K562 (cell line): ENCODE measurements at regions not wholly inside any gene's neighbourhood (a gene's known extent, or its start where the extent isn't known, plus 50 kb on each side); places are given as distances from the start of the nearest gene placed in this dataset.

Experiments used
- ATAC-seq: fragments of 200-7000 bp; cut with Tn5 transposase; 3 replicates; pipeline ENCODE4 v1.9.1; 2020; ENCODE audit warnings: moderate library complexity
- BruUV-seq: library from RNA; stranded (reverse); fragments of 400-500 nt; replicated peaks from 2 replicates; lab custom pipeline; 2021; lab: Mats Ljungman, UMichigan
- CTCF ChIA-PET: fragments of 300-600 bp; formaldehyde crosslinking; extraction: SDS; loops from one replicate; lab custom pipeline; 2021; ENCODE audit warnings: low intra/inter-chr PET ratio; lab: Yijun Ruan, JAX
- POLR2A ChIA-PET: fragments of 300-600, 350-650 bp; sonication (Branson Sonifier 250); formaldehyde crosslinking; extraction: SDS; loops from one replicate; lab custom pipeline; 2021; ENCODE audit warnings: antibody characterized with exemption, inconsistent platforms; lab: Yijun Ruan, JAX
- DNase-seq, 4 experiments: peaks; one replicate each; pipeline versions ENCODE4 v3.0.0 to v3.0.0-alpha.2; 2011 to 2018; ENCODE audit warnings: low spot score in 3 of 4, mixed read lengths in 3 of 4; ENCODE audit errors: extremely low read depth in 1 of 4
- FAIRE-seq: peaks from 2 replicates; lab custom pipeline; 2011; peaks lifted over from hg19 to GRCh38; lab: Jason Lieb, UNC
- H2AFZ ChIP-seq: 2 replicates; pipeline ENCODE4 v1.6.0; 2011; ENCODE audit warnings: low read depth, low read length, control low read depth, inconsistent platforms
- H3K27ac ChIP-seq: fragments of 200-600 bp; 3 replicates; pipeline ENCODE4 v1.8.0; 2011; ENCODE audit warnings: low read depth, mild to moderate bottlenecking, control low read depth, inconsistent platforms, low read length, moderate library complexity, mixed read lengths; ENCODE audit errors: extremely low read depth
- H3K27me3 ChIP-seq, 2 experiments: fragments of 300-600 bp in 1 of 2; 2 replicates in 1 of 2; 3 replicates in 1 of 2; pipeline versions ENCODE4 v1.6.0 to v1.8.0; 2011; ENCODE audit warnings: inconsistent platforms in 2 of 2, low read length in 2 of 2, mild to moderate bottlenecking in 1 of 2, mixed read lengths in 1 of 2, moderate library complexity in 1 of 2; ENCODE audit not compliant: control insufficient read depth in 2 of 2, insufficient read depth in 2 of 2
- H3K36me3 ChIP-seq: fragments of 300-600 bp; 3 replicates; pipeline ENCODE4 v1.8.0; 2011; ENCODE audit warnings: mild to moderate bottlenecking, low read length, inconsistent platforms; ENCODE audit not compliant: control insufficient read depth, insufficient read depth
- H3K4me1 ChIP-seq, 2 experiments: fragments of 200-600 bp in 1 of 2; replicated peaks in 1 of 2; 2 replicates in 1 of 2; 3 replicates in 1 of 2; pipeline versions ENCODE4 v1.5.1 to v1.8.0; 2011; ENCODE audit warnings: inconsistent platforms in 2 of 2, low read length in 2 of 2, mild to moderate bottlenecking in 1 of 2, mixed read lengths in 1 of 2, moderate library complexity in 1 of 2; ENCODE audit not compliant: control insufficient read depth in 2 of 2, insufficient read depth in 2 of 2
- H3K4me2 ChIP-seq: 2 replicates; pipeline ENCODE4 v1.6.1; 2011; ENCODE audit warnings: low read length, control low read depth, inconsistent platforms, mixed read lengths; ENCODE audit not compliant: insufficient read depth
- H3K4me3 ChIP-seq: fragments of 200-600 bp; sonication (generic), shearing (Covaris generic); 2 replicates; pipeline ENCODE4 v1.5.1; 2016; ENCODE audit warnings: control low read depth, inconsistent platforms
- H3K79me2 ChIP-seq: fragments of 200-600 bp; 3 replicates; pipeline ENCODE4 v1.8.0; 2011; ENCODE audit warnings: low read length, inconsistent platforms; ENCODE audit not compliant: control insufficient read depth, insufficient read depth
- H3K9ac ChIP-seq, 2 experiments: 2 replicates each; pipeline versions ENCODE4 v1.6.0 to v1.6.1; 2011; ENCODE audit warnings: low read depth in 2 of 2, low read length in 2 of 2, control low read depth in 1 of 2, inconsistent platforms in 1 of 2, mild to moderate bottlenecking in 1 of 2, mixed read lengths in 1 of 2; ENCODE audit not compliant: insufficient read depth in 1 of 2
- H3K9me1 ChIP-seq: one replicate; pipeline ENCODE4 v1.6.0; 2011; ENCODE audit warnings: inconsistent platforms, mild to moderate bottlenecking, low read length, moderate library complexity; ENCODE audit not compliant: control insufficient read depth, insufficient read depth
- H3K9me3 ChIP-seq: replicated peaks from 2 replicates; pipeline ENCODE4 v1.5.1; 2011; ENCODE audit warnings: low read depth, low read length, inconsistent platforms; ENCODE audit not compliant: control insufficient read depth, insufficient read depth
- H4K20me1 ChIP-seq: replicated peaks from 2 replicates; pipeline ENCODE4 v1.6.1; 2011; ENCODE audit warnings: low read length, inconsistent platforms, mixed read lengths; ENCODE audit not compliant: control insufficient read depth, insufficient read depth
- ARHGAP35 ChIP-seq: fragments of 450-650 bp; IDR thresholded peaks from 2 replicates; pipeline ENCODE4 v1.6.1; 2018; ENCODE audit not compliant: partially characterized antibody
- ARID1B ChIP-seq: fragments of 450-650 bp; IDR thresholded peaks from 2 replicates; pipeline ENCODE4 v1.6.1; 2016; ENCODE audit warnings: antibody characterized with exemption, mild to moderate bottlenecking, inconsistent platforms
- CBFA2T3 ChIP-seq: fragments of 450-650 bp; IDR thresholded peaks from 2 replicates; pipeline ENCODE4 v1.6.1; 2017
- FOS ChIP-seq: IDR thresholded peaks from 3 replicates; pipeline ENCODE4 v1.6.1; 2011; ENCODE audit not compliant: insufficient read length; ENCODE audit errors: extremely low read depth
- FOXP1 ChIP-seq: sonication (generic); formaldehyde crosslinking; IDR thresholded peaks from 2 replicates; pipeline ENCODE4 v1.8.0; 2022; ENCODE audit warnings: mild to moderate bottlenecking, missing genetic modification reagents
- HMG20A ChIP-seq: fragments of 450-650 bp; formaldehyde crosslinking; conservative IDR thresholded peaks from 2 replicates; pipeline ENCODE4 v1.4.0; 2020; ENCODE audit warnings: mild to moderate bottlenecking, mixed read lengths
- HNRNPK ChIP-seq: fragments of 200-400 bp; formaldehyde crosslinking; IDR thresholded peaks from one replicate; pipeline ENCODE4 v1.6.1; 2018; ENCODE audit warnings: mild to moderate bottlenecking, low read depth, low read length; ENCODE audit not compliant: poor library complexity, severe bottlenecking
- NFIC ChIP-seq: fragments of 450-650 bp; IDR thresholded peaks from 2 replicates; pipeline ENCODE4 v1.6.1; 2017; ENCODE audit warnings: mild to moderate bottlenecking, inconsistent platforms
- PBX2 ChIP-seq, 2 experiments: IDR thresholded peaks in 1 of 2; conservative IDR thresholded peaks in 1 of 2; 2 replicates each; pipeline ENCODE4 v1.6.1; 2016; ENCODE audit warnings: low read depth in 2 of 2, mild to moderate bottlenecking in 1 of 2, missing compliant biosample characterization in 1 of 2, missing genetic modification characterization in 1 of 2, moderate library complexity in 1 of 2
- PML ChIP-seq: IDR thresholded peaks from 2 replicates; pipeline ENCODE4 v1.6.1; 2012; ENCODE audit warnings: low read length, inconsistent platforms
- POLR2AphosphoS5 ChIP-seq: IDR thresholded peaks from 2 replicates; pipeline ENCODE4 v1.6.1; 2011; ENCODE audit warnings: mild to moderate bottlenecking, low read depth, low read length, moderate library complexity; ENCODE audit not compliant: control insufficient read depth, insufficient read depth
- RCOR1 ChIP-seq, 2 experiments: IDR thresholded peaks; 2 replicates each; pipeline ENCODE4 v1.6.1; 2012; ENCODE audit warnings: low read depth in 2 of 2, low read length in 2 of 2, borderline replicate concordance in 1 of 2, improper control_type of control experiment in 1 of 2
- SOX6 ChIP-seq: fragments of 450-650 bp; IDR thresholded peaks from 2 replicates; pipeline ENCODE4 v1.6.1; 2014; ENCODE audit warnings: mild to moderate bottlenecking
- ZNF212 ChIP-seq: fragments of 450-650 bp; formaldehyde crosslinking; IDR thresholded peaks from 2 replicates; pipeline ENCODE4 v1.4.0; 2020; ENCODE audit warnings: mild to moderate bottlenecking
- WGBS: fragments of 100-300 bp; shearing (Covaris generic); methylation state at CpG from one replicate; pipeline ENCODE4 v1.1.6; 2016; ENCODE audit warnings: low coverage, mixed read lengths; ENCODE audit not compliant: insufficient coverage; ENCODE audit errors: missing lambda C conversion rate; 5-methylcytosine and 5-hydroxymethylcytosine counted together
- in situ Hi-C: fragments of 300-500 bp; cut with MboI; formaldehyde crosslinking; loops from 4 replicates; pipeline ENCODE4 v1.15.0; 2018; ENCODE audit warnings: inconsistent platforms, mixed read lengths
- intact Hi-C: fragments of 100-400 bp; cut with micrococcal nuclease; formaldehyde crosslinking; loops from 2 replicates; pipeline ENCODE4 v1.14.2; 2022
- TF ChIP-seq, protein P1 (sequence below): fragments of 450-650 bp; formaldehyde crosslinking; IDR thresholded peaks from 2 replicates; pipeline ENCODE4 v1.4.0; 2020; ENCODE audit warnings: mild to moderate bottlenecking, mixed read lengths
- TF ChIP-seq, protein P2 (sequence below), 3 experiments: fragments of 200-800 bp in 1 of 3; sonication (Bioruptor generic) in 1 of 3; sonication (generic) in 1 of 3; formaldehyde crosslinking in 1 of 3; IDR thresholded peaks; 2 replicates each; pipeline versions ENCODE4 v1.6.1 to v1.8.0; 2016 to 2022; ENCODE audit warnings: mild to moderate bottlenecking in 2 of 3, missing compliant biosample characterization in 2 of 3, missing genetic modification characterization in 2 of 3, missing genetic modification reagents in 1 of 3

DNA sequence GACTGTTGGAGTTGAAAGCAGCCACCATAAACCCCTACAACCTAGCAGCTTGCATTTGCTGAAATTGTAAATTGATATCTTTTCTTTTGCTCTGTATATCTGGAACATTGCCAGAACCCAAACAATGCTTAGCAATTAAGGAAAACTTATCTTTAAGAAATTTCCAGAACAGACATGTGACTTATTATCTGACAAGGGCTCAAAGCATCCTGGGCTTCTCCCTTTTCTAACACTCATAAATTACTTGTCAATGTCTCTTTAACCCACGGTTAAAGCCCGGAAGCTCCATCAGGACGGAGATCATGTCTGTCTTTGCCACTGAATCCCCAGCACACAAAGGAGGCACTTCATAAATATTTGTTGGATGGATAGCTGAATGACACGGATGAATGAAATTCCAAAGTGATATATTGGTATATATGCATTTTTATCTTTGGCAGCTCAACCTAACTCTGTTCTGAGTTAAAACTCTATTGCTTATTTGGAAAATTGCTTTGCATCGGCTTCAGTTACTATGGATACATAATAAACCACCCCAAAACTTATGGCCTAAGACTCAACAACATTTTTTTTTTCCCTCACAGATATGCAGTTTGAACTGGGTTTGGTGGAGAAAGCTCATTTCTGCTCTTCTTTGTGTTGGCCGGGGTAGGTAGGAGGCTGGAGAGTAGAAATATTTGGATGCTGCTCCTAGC, 103.1 kb upstream of the CLINT1 start (continued):
- no peak for TF ChIP-seq PML
- no peak for TF ChIP-seq SOX6
- peak; percentile 55; the same call in 1 of the 2 replicates for TF ChIP-seq NFIC
- no peak for TF ChIP-seq RCOR1 (IDR thresholded peaks at IDR 0.05; ENCODE audit: borderline replicate concordance in 1 of 2, low read depth in 2 of 2, low read length in 2 of 2)
- TF ChIP-seq, protein P1, sequence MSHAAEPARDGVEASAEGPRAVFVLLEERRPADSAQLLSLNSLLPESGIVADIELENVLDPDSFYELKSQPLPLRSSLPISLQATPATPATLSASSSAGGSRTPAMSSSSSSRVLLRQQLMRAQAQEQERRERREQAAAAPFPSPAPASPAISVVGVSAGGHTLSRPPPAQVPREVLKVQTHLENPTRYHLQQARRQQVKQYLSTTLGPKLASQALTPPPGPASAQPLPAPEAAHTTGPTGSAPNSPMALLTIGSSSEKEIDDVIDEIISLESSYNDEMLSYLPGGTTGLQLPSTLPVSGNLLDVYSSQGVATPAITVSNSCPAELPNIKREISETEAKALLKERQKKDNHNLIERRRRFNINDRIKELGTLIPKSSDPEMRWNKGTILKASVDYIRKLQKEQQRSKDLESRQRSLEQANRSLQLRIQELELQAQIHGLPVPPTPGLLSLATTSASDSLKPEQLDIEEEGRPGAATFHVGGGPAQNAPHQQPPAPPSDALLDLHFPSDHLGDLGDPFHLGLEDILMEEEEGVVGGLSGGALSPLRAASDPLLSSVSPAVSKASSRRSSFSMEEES (CRISPR knock-in tag): no peak
- no peak for TF ChIP-seq HNRNPK
- TF ChIP-seq FOXP1 (CRISPR knock-in tag): no peak

DNA sequence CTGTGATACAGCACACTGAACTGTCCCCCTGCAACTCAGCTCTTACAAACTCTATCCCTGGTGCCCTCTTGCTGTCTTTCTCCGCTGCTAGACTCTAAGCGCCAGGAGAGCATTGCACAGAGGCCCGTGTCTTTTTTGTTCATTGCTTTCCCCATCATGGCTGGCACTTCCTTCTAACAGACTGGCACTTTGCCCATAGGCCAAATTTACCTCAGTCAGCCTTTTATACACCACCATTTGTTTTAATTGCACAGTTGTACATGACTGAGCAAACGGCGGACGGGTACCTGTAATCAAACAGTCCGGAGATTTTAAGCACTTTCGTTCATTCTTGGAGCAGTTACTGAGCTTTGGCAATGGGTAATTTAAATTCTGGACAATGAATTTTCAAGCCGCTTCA, 102.2 kb upstream of the CLINT1 start:
- Histone ChIP-seq H3K9ac (no peak overlapping the region), H3K79me2 (no peaks in the 10 kb centered on the region), H3K4me1 (no peaks in the 10 kb centered on the region), H4K20me1 (no peaks in the 10 kb centered on the region), H3K9me3 (no peaks in the 10 kb centered on the region), H3K9me1 (no peaks in the 10 kb centered on the region), H3K27me3 (peaks cover 12 to 15% of the 10 kb centered on the region in 2 experiments; a peak in 3 of 5 replicates), H3K36me3 (no peaks in the 10 kb centered on the region), H3K4me2 (no peak overlapping the region), H3K27ac (no peak overlapping the region), H2AFZ (no peak overlapping the region), H3K4me3 (no peak overlapping the region)
- 5% methylated on average over 9 of the region's 9 CpGs for WGBS
- no peak for FAIRE-seq
- ATAC-seq: no peak
- in situ Hi-C loops (no loop called here), intact Hi-C loops (no loop called here)
- ChIA-PET CTCF (no interaction called here), POLR2A (no interaction called here)
- no TSS peak for BruUV-seq
- no peak for DNase-seq
- no peak for TF ChIP-seq ZNF212 (CRISPR knock-in tag)
- no peak for TF ChIP-seq POLR2AphosphoS5
- TF ChIP-seq, protein P2, sequence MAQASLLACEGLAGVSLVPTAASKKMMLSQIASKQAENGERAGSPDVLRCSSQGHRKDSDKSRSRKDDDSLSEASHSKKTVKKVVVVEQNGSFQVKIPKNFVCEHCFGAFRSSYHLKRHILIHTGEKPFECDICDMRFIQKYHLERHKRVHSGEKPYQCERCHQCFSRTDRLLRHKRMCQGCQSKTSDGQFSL (CRISPR knock-in tag; IDR thresholded peaks at IDR 0.05): no peak
- TF ChIP-seq, protein P2 (tag; IDR thresholded peaks at IDR 0.05): no peak
- no peak for TF ChIP-seq FOS
- no peak for TF ChIP-seq HMG20A (CRISPR knock-in tag)
- TF ChIP-seq PBX2 (CRISPR knock-in tag; IDR thresholded peaks at IDR 0.05; ENCODE audit: low read depth): no peak
- no peak for TF ChIP-seq PBX2 (tag; conservative IDR thresholded peaks at IDR 0.05; ENCODE audit: low read depth)
- TF ChIP-seq CBFA2T3: no peak
- TF ChIP-seq ARHGAP35: no peak
- no peak for TF ChIP-seq ARID1B
